H9 (cell line): ENCODE measurements at regions not wholly inside any gene's neighbourhood (a gene's known extent, or its start where the extent isn't known, plus 50 kb on each side); places are given as distances from the start of the nearest gene placed in this dataset.

ENCODE experiments used
- DNase-seq: peaks from one replicate; pipeline ENCODE4 v3.0.0-alpha.2; 2017
- H2AFZ ChIP-seq: one replicate; pipeline ENCODE4 v1.6.1; 2013; ENCODE audit warnings: mild to moderate bottlenecking, low read length, control low read depth, moderate library complexity
- H2AK5ac ChIP-seq: 2 replicates; pipeline ENCODE4 v1.6.1; 2013; ENCODE audit warnings: low read length, control low read depth, mixed read lengths; ENCODE audit not compliant: insufficient read length
- H2BK120ac ChIP-seq: one replicate; pipeline ENCODE4 v1.6.1; 2013; ENCODE audit warnings: low read depth, mild to moderate bottlenecking, low read length, control low read depth, inconsistent platforms; ENCODE audit not compliant: poor library complexity, severe bottlenecking
- H2BK12ac ChIP-seq: 2 replicates; pipeline ENCODE4 v1.6.1; 2013; ENCODE audit warnings: low read length, control low read depth, mixed read lengths, low read depth; ENCODE audit not compliant: insufficient read length
- H2BK15ac ChIP-seq: 2 replicates; pipeline ENCODE4 v1.6.1; 2013; ENCODE audit warnings: low read depth, low read length, control low read depth
- H2BK20ac ChIP-seq: one replicate; pipeline ENCODE4 v1.6.1; 2013; ENCODE audit warnings: low read depth, mild to moderate bottlenecking, low read length, control low read depth, inconsistent platforms; ENCODE audit not compliant: poor library complexity, severe bottlenecking
- H2BK5ac ChIP-seq: 2 replicates; pipeline ENCODE4 v1.6.1; 2013; ENCODE audit warnings: low read length, control low read depth, mixed read lengths; ENCODE audit not compliant: insufficient read length
- H3K14ac ChIP-seq: 2 replicates; pipeline ENCODE4 v1.6.1; 2013; ENCODE audit warnings: low read length, control low read depth; ENCODE audit not compliant: insufficient read depth
- H3K18ac ChIP-seq: 2 replicates; pipeline ENCODE4 v1.6.1; 2013; ENCODE audit warnings: low read depth, mild to moderate bottlenecking, mixed read lengths, low read length, control low read depth; ENCODE audit not compliant: insufficient read length
- H3K23ac ChIP-seq: 2 replicates; pipeline ENCODE4 v1.6.1; 2013; ENCODE audit warnings: low read length, control low read depth, mixed read lengths, low read depth; ENCODE audit not compliant: insufficient read length
- H3K23me2 ChIP-seq: 2 replicates; pipeline ENCODE4 v1.6.1; 2013; ENCODE audit warnings: low read depth, mild to moderate bottlenecking, mixed read lengths, low read length, control low read depth; ENCODE audit not compliant: insufficient read length, poor library complexity, severe bottlenecking
- H3K27ac ChIP-seq: 2 replicates; pipeline ENCODE4 v1.5.1; 2013; ENCODE audit warnings: low read length, control low read depth, mixed read lengths, low read depth; ENCODE audit not compliant: insufficient read length
- H3K27me3 ChIP-seq: 2 replicates; pipeline ENCODE4 v1.6.1; 2013; ENCODE audit warnings: low read length, control low read depth, inconsistent platforms; ENCODE audit not compliant: insufficient read depth
- H3K4ac ChIP-seq: 2 replicates; pipeline ENCODE4 v1.6.1; 2013; ENCODE audit warnings: low read depth, mild to moderate bottlenecking, control low read depth, inconsistent platforms, low read length, moderate library complexity
- H3K4me1 ChIP-seq: 2 replicates; pipeline ENCODE4 v1.6.1; 2013; ENCODE audit warnings: low read length, control low read depth, inconsistent platforms; ENCODE audit not compliant: insufficient read depth
- H3K4me2 ChIP-seq: 2 replicates; pipeline ENCODE4 v1.6.1; 2013; ENCODE audit warnings: low read length, control low read depth, mixed read lengths; ENCODE audit not compliant: insufficient read length, insufficient read depth
- H3K56ac ChIP-seq: 2 replicates; pipeline ENCODE4 v1.6.1; 2013; ENCODE audit warnings: low read depth, mild to moderate bottlenecking, mixed read lengths, low read length, control low read depth; ENCODE audit not compliant: insufficient read length
- H3K79me1 ChIP-seq: 2 replicates; pipeline ENCODE4 v1.6.1; 2013; ENCODE audit warnings: low read depth, mild to moderate bottlenecking, moderate library complexity, low read length, control low read depth, inconsistent platforms; ENCODE audit not compliant: insufficient read depth, poor library complexity, severe bottlenecking
- H3K79me2 ChIP-seq: 2 replicates; pipeline ENCODE4 v1.6.1; 2013; ENCODE audit warnings: low read length, control low read depth, inconsistent platforms; ENCODE audit not compliant: insufficient read depth
- H3K9ac ChIP-seq: 2 replicates; pipeline ENCODE4 v1.6.1; 2013; ENCODE audit warnings: low read length, control low read depth, mixed read lengths; ENCODE audit not compliant: insufficient read length; ENCODE audit errors: extremely low read depth
- H3K9me3 ChIP-seq: one replicate; pipeline ENCODE4 v1.6.1; 2013; ENCODE audit warnings: low read depth, low read length, inconsistent platforms; ENCODE audit not compliant: control insufficient read depth
- H3T11ph ChIP-seq: one replicate; pipeline ENCODE4 v1.6.1; 2013; ENCODE audit warnings: mild to moderate bottlenecking, low read length, control low read depth, inconsistent platforms
- H4K20me1 ChIP-seq: one replicate; pipeline ENCODE4 v1.6.1; 2013; ENCODE audit not compliant: control insufficient read depth, insufficient read length, insufficient read depth
- H4K5ac ChIP-seq: 2 replicates; pipeline ENCODE4 v1.6.1; 2013; ENCODE audit warnings: low read depth, mild to moderate bottlenecking, mixed read lengths, low read length, control low read depth; ENCODE audit not compliant: insufficient read length
- H4K8ac ChIP-seq: replicated peaks from 2 replicates; pipeline ENCODE4 v1.6.1; 2013; ENCODE audit warnings: low read length, control low read depth, mixed read lengths, low read depth; ENCODE audit not compliant: insufficient read length
- H4K91ac ChIP-seq: 2 replicates; pipeline ENCODE4 v1.6.1; 2013; ENCODE audit warnings: low read depth, mild to moderate bottlenecking, moderate library complexity, mixed read lengths, low read length, control low read depth; ENCODE audit not compliant: insufficient read length
- H3K27ac Mint-ChIP-seq, 3 experiments: 2 replicates in 2 of 3; 3 replicates in 1 of 3; pipeline ENCODE4 v1.8.0; 2020 to 2021; ENCODE audit warnings: mixed read lengths in 3 of 3, mild to moderate bottlenecking in 1 of 3, moderate library complexity in 1 of 3
- H3K27me3 Mint-ChIP-seq: 2 replicates; pipeline ENCODE4 v1.8.0; 2021; ENCODE audit warnings: low read depth, mild to moderate bottlenecking, moderate library complexity, mixed read lengths
- H3K36me3 Mint-ChIP-seq, 3 experiments: 2 replicates in 2 of 3; 3 replicates in 1 of 3; pipeline ENCODE4 v1.8.0; 2020 to 2021; ENCODE audit warnings: low read depth in 3 of 3, mixed read lengths in 3 of 3; ENCODE audit not compliant: insufficient read depth in 1 of 3
- H3K4me1 Mint-ChIP-seq, 2 experiments: 2 replicates each; pipeline ENCODE4 v1.8.0; 2020; ENCODE audit warnings: mixed read lengths in 2 of 2
- H3K4me3 Mint-ChIP-seq, 2 experiments: 2 replicates in 1 of 2; 3 replicates in 1 of 2; pipeline ENCODE4 v1.8.0; 2020 to 2021; ENCODE audit warnings: mild to moderate bottlenecking in 2 of 2, mixed read lengths in 2 of 2, moderate library complexity in 1 of 2
- H3K9me3 Mint-ChIP-seq, 2 experiments: 2 replicates in 1 of 2; 3 replicates in 1 of 2; pipeline ENCODE4 v1.8.0; 2020; ENCODE audit warnings: mild to moderate bottlenecking in 2 of 2, mixed read lengths in 2 of 2, moderate library complexity in 1 of 2
- CTCF ChIP-seq: fragments of 200-600 bp; sonication (generic); conservative IDR thresholded peaks from 3 replicates; pipeline ENCODE4 v1.8.0; 2021; ENCODE audit warnings: antibody characterized with exemption, mild to moderate bottlenecking
- WGBS: extraction: QIAGEN DNeasy Blood & Tissue Kit; methylation state at CpG from one replicate; pipeline ENCODE4 v1.1.7; 2013; ENCODE audit warnings: missing lambda C conversion rate, low lambda C conversion rate, mixed read lengths; ENCODE audit not compliant: insufficient read length; ENCODE audit errors: extremely low coverage; 5-methylcytosine and 5-hydroxymethylcytosine counted together

GRCh38 chr10:93248583-93249227, 175.0 kb downstream of the CYP26A1 start:
- H4K20me1 ChIP-seq: no peaks in the 10 kb centered on the region
- no peak overlapping the region for H4K5ac ChIP-seq
- no peaks in the 10 kb centered on the region for H3K79me1 ChIP-seq
- no peak overlapping the region for H3T11ph ChIP-seq
- H3K4me3 Mint-ChIP-seq: no peak overlapping the region
- no peak overlapping the region for H2AK5ac ChIP-seq
- H2AFZ ChIP-seq: no peak overlapping the region
- H3K4me2 ChIP-seq: no peak overlapping the region
- H3K56ac ChIP-seq: no peak overlapping the region
- no peaks in the 10 kb centered on the region for H3K23me2 ChIP-seq
- H2BK5ac ChIP-seq: no peak overlapping the region
- H3K23ac ChIP-seq: no peak overlapping the region
- H2BK12ac ChIP-seq: no peak overlapping the region
- DNase-seq: peak; percentile 32
- H3K18ac ChIP-seq: no peak overlapping the region
- H2BK15ac ChIP-seq: no peak overlapping the region
- no CpG with 5 or more reads among the region's 19 CpGs for WGBS
- no peaks in the 10 kb centered on the region; the same call in none of the 2 replicates for H3K27me3 Mint-ChIP-seq
- no peak overlapping the region for H3K14ac ChIP-seq
- peaks cover 0 to 2% (median 0%) of the 10 kb centered on the region in 3 experiments; a peak in 2 of 7 replicates for H3K36me3 Mint-ChIP-seq
- no peak overlapping the region for H4K8ac ChIP-seq
- TF ChIP-seq CTCF: no peak
- H3K27ac ChIP-seq: no peak overlapping the region
- H3K79me2 ChIP-seq: no peaks in the 10 kb centered on the region
- H3K4me1 Mint-ChIP-seq: peaks cover 23 to 28% of the 10 kb centered on the region in 2 experiments
- H3K27ac Mint-ChIP-seq: no peak overlapping the region; a peak in 1 of 7 replicates
- no peak overlapping the region for H4K91ac ChIP-seq
- no peaks in the 10 kb centered on the region; the same call in 1 of the 2 replicates for H3K4me1 ChIP-seq
- H2BK120ac ChIP-seq: no peak overlapping the region
- no peak overlapping the region for H3K9ac ChIP-seq
- no peaks in the 10 kb centered on the region for H3K9me3 ChIP-seq
- no peak overlapping the region for H3K4ac ChIP-seq
- no peaks in the 10 kb centered on the region; a peak in 1 of 5 replicates for H3K9me3 Mint-ChIP-seq
- no peaks in the 10 kb centered on the region for H3K27me3 ChIP-seq
- H2BK20ac ChIP-seq: no peak overlapping the region
